ENCODE measurements at regions not wholly inside any gene's neighbourhood (a gene's known extent, or its start where the extent isn't known, plus 50 kb on each side); places are given as distances from the start of the nearest gene placed in this dataset.
"Not testable (repeated sequence)": the region's sequence is repeated elsewhere in the genome, so short reads cannot be mapped to it uniquely, and the experiment has no call there.

- DNase-seq (ENCODE audit: low spot score) = no peak
These were observed 58.6 kb upstream of the CNTNAP2 start for GRCh38 chr7:146057958-146058357.

DNA sequence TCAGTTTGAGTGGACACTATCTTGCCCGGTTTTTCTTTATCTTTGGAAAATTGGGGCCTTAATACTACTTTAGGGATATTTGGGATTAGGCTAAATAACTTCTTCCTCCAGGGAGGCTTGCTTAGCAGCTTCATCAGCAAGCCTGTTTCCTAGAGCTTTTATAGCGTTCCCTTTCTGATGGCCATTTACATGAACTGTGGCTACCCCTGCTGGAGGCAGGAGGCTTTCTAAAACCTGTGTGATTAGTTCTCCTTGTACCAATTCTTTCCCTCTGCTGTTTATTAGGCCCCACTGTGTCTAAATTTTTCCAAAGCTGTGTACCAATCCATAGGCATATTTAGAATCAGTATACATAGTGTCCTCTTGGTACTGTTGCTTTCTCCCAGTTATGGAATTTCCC, 61.7 kb upstream of the CNTNAP2 start:
- DNase-seq (ENCODE audit: low spot score) = no peak

DNA sequence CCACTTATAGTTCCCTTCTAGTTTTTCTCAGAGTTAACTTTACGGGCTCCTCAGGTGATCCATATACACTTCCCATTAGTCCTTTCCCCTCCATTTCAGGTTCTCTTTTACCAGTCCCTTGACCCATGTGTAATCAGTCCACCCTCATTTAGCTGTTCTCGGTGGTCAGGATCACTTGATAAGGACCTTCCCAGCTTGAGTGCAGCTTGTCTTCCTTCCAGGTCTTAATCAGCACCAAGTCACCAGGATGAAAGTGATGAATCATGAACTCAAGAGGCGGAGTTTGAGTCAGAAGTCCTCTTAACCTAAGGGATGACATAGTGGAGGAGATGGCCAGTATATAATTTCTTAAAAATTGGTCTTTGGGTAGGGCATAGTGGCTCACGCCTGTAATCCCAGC, 63.1 kb upstream of the CNTNAP2 start:
- no peak for DNase-seq (ENCODE audit: low spot score)

DNA sequence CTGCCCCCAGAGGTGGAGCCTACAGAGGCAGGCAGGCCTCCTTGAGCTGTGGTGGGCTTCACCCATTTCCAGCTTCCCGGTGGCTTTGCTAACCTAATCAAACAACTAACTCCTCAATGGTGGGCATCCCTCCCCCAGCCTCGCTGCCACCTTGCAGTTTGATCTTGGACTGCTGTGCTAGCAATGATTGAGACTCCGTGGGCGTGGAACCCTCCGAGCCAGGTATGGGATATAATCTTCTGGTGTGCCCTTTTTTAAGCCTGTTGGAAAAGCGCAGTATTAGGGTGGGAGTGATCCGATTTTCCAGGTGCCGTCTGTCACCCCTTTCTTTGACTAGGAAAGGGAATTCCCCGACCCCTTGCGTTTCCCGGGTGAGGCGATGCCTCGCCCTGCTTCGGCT, 73.3 kb upstream of the CNTNAP2 start:
- DNase-seq (ENCODE audit: low spot score) = not testable (repeated sequence)

- DNase-seq (ENCODE audit: low spot score) = no peak
These were observed 88.3 kb upstream of the CNTNAP2 start for GRCh38 chr7:146028251-146028750.

DNA sequence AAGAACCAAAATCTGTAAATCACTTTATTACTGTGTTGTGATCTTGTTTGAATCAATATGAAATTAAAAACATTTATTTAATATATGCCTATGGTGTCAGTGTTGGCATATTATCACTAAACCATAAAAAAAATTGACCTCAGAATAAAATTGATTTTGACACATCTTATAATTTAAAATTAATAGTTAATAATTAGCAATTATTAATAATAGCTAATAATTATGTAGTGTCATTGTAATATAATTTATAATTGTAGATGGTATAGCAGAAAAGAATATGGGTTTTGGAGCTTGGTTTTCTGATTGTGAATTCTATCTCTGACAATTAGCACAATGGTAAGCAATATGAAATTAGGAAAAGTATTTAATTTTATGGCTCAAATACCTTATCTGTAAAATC, 89.4 kb upstream of the CNTNAP2 start:
- no peak for DNase-seq (ENCODE audit: low spot score)

DNA sequence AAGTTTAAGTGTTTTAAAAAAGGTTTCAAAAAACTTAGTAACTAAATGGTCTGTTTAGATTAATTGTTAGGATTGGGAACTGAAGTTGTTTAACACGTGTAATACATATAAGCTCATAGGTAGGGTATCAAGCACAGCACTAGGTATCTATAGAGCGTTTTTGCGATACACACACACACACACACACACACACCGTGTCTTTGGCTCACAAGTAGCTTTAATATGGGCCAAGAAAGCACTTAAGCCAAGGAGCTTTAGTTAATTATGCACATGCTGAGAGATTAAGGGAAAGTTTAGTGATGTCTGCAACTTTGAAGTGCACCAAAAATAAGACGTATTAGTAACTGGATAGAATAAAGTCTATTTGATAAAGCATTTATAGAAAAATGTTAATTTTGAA, 93.8 kb upstream of the CNTNAP2 start:
- no peak for DNase-seq (ENCODE audit: low spot score)

DNA sequence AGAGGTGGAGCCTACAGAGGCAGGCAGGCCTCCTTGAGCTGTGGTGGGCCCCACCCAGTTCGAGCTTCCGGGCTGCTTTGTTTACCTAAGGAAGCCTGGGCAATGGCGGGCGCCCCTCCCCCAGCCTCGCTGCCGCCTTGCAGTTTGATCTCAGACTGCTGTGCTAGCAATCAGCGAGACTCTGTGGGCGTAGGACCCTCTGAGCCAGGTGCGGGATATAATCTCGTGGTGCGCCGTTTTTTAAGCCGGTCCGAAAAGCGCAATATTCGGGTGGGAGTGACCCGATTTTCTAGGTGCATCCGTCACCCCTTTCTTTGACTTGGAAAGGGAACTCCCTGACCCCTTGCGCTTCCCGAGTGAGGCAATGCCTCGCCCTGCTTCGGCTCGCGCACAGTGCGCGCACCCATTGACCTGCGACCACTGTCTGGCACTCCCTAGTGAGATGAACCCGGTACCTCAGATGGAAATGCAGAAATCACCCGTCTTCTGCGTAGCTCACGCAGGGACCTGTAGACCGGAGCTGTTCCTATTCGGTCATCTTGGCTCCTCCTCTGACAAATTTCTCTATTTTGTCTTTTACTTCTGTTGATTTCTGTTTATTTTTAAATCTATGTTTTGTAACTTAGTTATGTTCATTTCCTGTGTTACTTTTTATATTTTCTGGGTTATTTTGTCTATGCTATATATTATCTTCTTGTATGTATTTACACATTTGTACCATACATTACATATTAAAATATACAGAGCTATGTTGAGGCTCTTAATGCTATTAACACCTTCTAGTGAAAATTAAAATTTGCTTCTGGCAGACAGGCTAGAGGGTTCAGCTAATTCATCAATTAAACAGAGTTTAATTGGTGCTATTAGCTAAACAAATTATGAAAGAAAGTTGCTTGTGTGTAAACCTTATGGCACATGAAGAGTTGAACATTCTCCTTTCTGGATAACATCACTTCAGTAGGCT, 97.3 kb upstream of the CNTNAP2 start:
- not testable (repeated sequence) for DNase-seq (ENCODE audit: low spot score)

GRCh38 chr7:146017366-146017765, 99.2 kb upstream of the CNTNAP2 start:
- DNase-seq (ENCODE audit: low spot score) = not testable (repeated sequence)

GRCh38 chr7:146014154-146014553, 102.4 kb upstream of the CNTNAP2 start:
- not testable (repeated sequence) for DNase-seq (ENCODE audit: low spot score)

DNA sequence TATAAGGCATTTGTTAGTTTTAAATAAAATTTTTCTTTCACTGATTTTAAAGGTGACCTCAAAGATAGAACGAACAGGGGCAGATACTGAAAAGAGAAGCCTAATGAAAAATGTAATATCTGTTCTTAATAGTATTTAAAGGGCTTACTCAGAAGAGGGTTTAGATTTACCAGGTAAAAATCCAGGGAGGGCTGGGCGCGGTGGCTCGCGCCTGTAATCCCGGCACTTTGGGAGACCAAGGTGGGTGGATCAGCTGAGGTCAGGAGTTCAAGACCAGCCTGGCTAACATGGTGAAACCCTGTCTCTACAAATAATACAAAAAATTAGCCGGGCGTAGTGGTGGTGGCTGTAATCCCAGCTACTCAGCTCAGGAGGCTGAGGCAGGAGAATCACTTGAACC, 108.3 kb upstream of the CNTNAP2 start:
- DNase-seq (ENCODE audit: low spot score) = no peak

GRCh38 chr7:146004805-146005204, 111.8 kb upstream of the CNTNAP2 start:
- no peak for DNase-seq (ENCODE audit: low spot score)

DNA sequence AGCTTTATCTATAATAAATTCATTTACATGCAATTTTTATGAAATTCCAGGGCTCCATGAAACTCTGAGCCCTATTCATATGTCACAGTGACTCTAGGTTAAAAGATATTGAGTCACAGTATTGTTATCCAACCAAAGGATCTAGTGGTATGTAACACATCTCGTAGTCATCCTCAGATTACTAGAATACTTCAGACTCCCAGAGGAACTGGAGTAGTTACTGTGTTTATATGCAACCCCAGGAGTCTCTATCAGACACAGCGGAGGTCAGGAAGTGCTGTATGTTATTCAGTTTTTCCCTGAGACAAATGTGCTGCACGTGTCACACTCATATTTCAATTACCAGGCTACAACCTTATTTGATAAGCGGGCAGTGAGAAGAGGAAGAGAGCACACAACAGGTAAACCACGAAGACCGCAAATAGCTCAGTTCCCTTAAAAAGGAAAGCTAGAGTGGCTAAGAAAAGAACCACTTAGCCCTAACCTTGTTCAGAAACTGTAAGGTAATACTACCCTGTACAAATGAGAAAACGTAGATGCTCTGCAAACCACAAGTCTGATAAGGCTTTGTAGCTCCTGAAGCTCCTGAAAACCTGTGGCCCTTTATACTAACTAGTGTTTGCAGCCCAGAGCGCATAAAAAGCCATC, 114.0 kb upstream of the CNTNAP2 start:
- no peak for DNase-seq (ENCODE audit: low spot score)

DNA sequence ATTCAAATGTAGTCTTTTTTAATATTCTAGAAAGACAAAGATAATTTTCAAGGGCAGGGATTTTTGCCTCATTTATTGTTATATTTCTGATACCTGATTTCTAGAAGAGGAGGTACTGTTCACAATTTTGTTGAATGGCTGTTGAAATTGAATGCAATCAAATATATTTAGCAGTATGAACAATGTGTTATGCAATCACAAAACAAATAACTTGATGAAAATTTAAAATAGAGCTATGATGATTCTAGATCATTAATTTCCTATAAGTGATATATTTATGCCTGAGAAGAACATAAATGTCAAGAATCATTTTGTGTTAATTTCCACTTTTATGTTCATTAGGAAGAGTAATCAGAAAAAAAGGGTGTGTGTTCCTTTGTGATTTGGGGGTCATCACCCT, 114.6 kb upstream of the CNTNAP2 start:
- DNase-seq (ENCODE audit: low spot score) = no peak

- DNase-seq (ENCODE audit: low spot score) = no peak
These were observed 115.7 kb upstream of the CNTNAP2 start for GRCh38 chr7:146000882-146001281.

GRCh38 chr7:145989469-145989868, 127.1 kb upstream of the CNTNAP2 start:
- no peak for DNase-seq (ENCODE audit: low spot score)

- DNase-seq (ENCODE audit: low spot score) = no peak
These were observed 130.2 kb upstream of the CNTNAP2 start for GRCh38 chr7:145986248-145986874.

DNA sequence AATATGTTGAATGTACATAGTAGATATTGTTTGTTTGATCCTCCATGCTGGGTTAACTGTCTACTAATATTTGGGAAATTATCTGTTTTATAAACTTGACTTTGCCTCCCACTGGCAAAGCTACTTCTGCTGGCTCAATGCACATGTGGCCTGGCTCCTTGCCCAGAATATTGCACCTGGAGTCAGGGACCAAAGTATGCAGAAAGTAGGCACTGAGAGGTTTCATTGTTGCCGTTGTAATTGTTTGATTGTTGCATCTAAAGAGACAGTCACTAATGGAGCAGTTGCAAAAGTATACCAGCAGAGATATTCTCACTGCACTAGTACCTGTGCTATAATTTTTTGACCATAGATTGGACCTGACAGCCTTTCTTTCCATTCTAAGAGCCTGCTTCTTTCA, 137.8 kb upstream of the CNTNAP2 start:
- no peak for DNase-seq (ENCODE audit: low spot score)

DNA sequence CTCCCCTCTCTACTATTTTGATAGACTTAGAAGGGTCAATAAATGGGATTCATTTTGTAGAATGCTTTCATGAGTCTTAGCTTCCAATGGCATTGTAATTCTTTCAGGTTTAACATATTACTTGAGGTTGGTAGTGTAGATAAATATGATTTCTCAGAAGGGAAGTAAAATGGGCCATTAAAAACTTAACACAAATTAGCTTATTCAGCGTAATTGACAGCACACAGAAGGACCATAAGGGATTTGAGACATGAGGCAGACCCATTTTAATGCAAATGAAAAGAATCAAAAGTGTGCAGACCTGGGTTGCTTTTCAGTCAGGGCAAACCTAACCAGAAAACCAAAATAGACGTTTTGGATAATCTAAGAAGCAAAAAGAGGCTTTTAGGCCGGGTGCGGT, 156.6 kb upstream of the CNTNAP2 start:
- DNase-seq (ENCODE audit: low spot score) = no peak

GRCh38 chr7:145957160-145957890, 159.3 kb upstream of the CNTNAP2 start:
- no peak for DNase-seq (ENCODE audit: low spot score)

GRCh38 chr7:145951566-145951965, 165.0 kb upstream of the CNTNAP2 start:
- DNase-seq (ENCODE audit: low spot score) = no peak

- no peak for DNase-seq (ENCODE audit: low spot score)
These were observed 187.7 kb upstream of the CNTNAP2 start for GRCh38 chr7:145928937-145929336.

All from AG20443 (cell line).